ENCODE measurements at regions not wholly inside any gene's neighbourhood (a gene's known extent, or its start where the extent isn't known, plus 50 kb on each side); places are given as distances from the start of the nearest gene placed in this dataset.

- in situ Hi-C loops (cut with MboI; ENCODE audit: low sequenced_read_pairs, unreplicated experiment), result no loop called here
- DNase-seq (ENCODE audit: low spot score), result no peak
- no peak for TF ChIP-seq CTCF (IDR thresholded peaks at IDR 0.05; ENCODE audit: borderline replicate concordance, control extremely low read depth, extremely low read depth, insufficient read depth, missing control alignments)
Observed at GRCh38 chr13:86402500-86402899, 603.3 kb upstream of the SLITRK6 start.

- in situ Hi-C loops (cut with MboI; ENCODE audit: low sequenced_read_pairs, unreplicated experiment), result no loop called here
- no peak for TF ChIP-seq CTCF (IDR thresholded peaks at IDR 0.05; ENCODE audit: borderline replicate concordance, control extremely low read depth, extremely low read depth, insufficient read depth, missing control alignments)
- no peak for DNase-seq (ENCODE audit: low spot score)
Observed at GRCh38 chr13:86403181-86403580, 604.0 kb upstream of the SLITRK6 start.

GRCh38 chr13:86409466-86410241 lies 610.4 kb upstream of the SLITRK6 start:
- DNase-seq (ENCODE audit: low spot score), result no peak
- in situ Hi-C loops (cut with MboI; ENCODE audit: low sequenced_read_pairs, unreplicated experiment), result no loop called here
- TF ChIP-seq CTCF (IDR thresholded peaks at IDR 0.05; ENCODE audit: borderline replicate concordance, control extremely low read depth, extremely low read depth, insufficient read depth, missing control alignments), result no peak

- in situ Hi-C loops (cut with MboI; ENCODE audit: low sequenced_read_pairs, unreplicated experiment), result no loop called here
- DNase-seq (ENCODE audit: low spot score), result no peak
Observed at GRCh38 chr13:86425170-86425815, 626.1 kb upstream of the SLITRK6 start.

GRCh38 chr13:86426437-86426836 lies 627.2 kb upstream of the SLITRK6 start:
- TF ChIP-seq CTCF (IDR thresholded peaks at IDR 0.05; ENCODE audit: borderline replicate concordance, control extremely low read depth, extremely low read depth, insufficient read depth, missing control alignments), result no peak
- in situ Hi-C loops (cut with MboI; ENCODE audit: low sequenced_read_pairs, unreplicated experiment), result no loop called here
- DNase-seq (ENCODE audit: low spot score), result no peak

More at GRCh38 chr13:86425170-86425815, 626.1 kb upstream of the SLITRK6 start:
- no peak for TF ChIP-seq CTCF (IDR thresholded peaks at IDR 0.05; ENCODE audit: borderline replicate concordance, control extremely low read depth, extremely low read depth, insufficient read depth, missing control alignments)

GRCh38 chr13:86429756-86430155 lies 630.5 kb upstream of the SLITRK6 start:
- in situ Hi-C loops (cut with MboI; ENCODE audit: low sequenced_read_pairs, unreplicated experiment), result no loop called here
- TF ChIP-seq CTCF (IDR thresholded peaks at IDR 0.05; ENCODE audit: borderline replicate concordance, control extremely low read depth, extremely low read depth, insufficient read depth, missing control alignments), result no peak
- no peak for DNase-seq (ENCODE audit: low spot score)

Data from GM13976 (cell line).